ENCODE measurements at regions not wholly inside any gene's neighbourhood (a gene's known extent, or its start where the extent isn't known, plus 50 kb on each side); places are given as distances from the start of the nearest gene placed in this dataset.

DNA sequence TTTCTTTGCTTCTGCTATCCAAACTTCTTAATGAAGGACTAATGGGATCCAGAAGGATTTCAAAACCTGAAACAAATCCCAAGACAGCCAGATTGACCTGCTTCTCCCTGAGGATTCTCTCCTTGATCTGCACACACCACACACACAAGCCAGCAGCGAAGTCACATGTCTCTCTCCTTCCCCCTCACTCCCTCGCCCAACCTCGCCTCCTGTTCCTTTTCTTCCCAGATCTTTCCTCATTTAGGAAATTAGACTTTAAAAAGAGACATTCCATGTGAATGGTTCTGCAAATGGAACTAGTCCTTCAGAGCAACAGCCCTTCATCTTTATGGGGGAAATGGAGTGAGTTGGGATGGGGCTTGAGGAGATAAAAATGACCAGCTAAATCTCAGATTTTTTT lies 639.1 kb upstream of the SETBP1 start:
- Histone ChIP-seq H3K4me3 (replicated peaks; ENCODE audit: insufficient read depth, low read length) (no peak overlapping the region), H3K27me3 (ENCODE audit: insufficient read depth, poor library complexity, severe bottlenecking) (no peaks in the 10 kb centered on the region), H3K27ac (replicated peaks) (no peak overlapping the region)
- DNase-seq (ENCODE audit: low read depth in 1 of 2, low spot score in 1 of 2): no peak
- TF ChIP-seq GABPA (IDR thresholded peaks at IDR 0.05; ENCODE audit: low read depth): no peak
- TF ChIP-seq, protein P1, sequence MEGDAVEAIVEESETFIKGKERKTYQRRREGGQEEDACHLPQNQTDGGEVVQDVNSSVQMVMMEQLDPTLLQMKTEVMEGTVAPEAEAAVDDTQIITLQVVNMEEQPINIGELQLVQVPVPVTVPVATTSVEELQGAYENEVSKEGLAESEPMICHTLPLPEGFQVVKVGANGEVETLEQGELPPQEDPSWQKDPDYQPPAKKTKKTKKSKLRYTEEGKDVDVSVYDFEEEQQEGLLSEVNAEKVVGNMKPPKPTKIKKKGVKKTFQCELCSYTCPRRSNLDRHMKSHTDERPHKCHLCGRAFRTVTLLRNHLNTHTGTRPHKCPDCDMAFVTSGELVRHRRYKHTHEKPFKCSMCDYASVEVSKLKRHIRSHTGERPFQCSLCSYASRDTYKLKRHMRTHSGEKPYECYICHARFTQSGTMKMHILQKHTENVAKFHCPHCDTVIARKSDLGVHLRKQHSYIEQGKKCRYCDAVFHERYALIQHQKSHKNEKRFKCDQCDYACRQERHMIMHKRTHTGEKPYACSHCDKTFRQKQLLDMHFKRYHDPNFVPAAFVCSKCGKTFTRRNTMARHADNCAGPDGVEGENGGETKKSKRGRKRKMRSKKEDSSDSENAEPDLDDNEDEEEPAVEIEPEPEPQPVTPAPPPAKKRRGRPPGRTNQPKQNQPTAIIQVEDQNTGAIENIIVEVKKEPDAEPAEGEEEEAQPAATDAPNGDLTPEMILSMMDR (IDR thresholded peaks at IDR 0.05; ENCODE audit: insufficient read depth, low read length): no peak
- TF ChIP-seq POLR2AphosphoS5 (IDR thresholded peaks at IDR 0.05; ENCODE audit: low read depth): no peak
- TF ChIP-seq REST (IDR thresholded peaks at IDR 0.05; ENCODE audit: insufficient replicate concordance, low read depth): no peak
- TF ChIP-seq SPI1 (IDR thresholded peaks at IDR 0.05; ENCODE audit: borderline replicate concordance, low read depth): no peak

DNA sequence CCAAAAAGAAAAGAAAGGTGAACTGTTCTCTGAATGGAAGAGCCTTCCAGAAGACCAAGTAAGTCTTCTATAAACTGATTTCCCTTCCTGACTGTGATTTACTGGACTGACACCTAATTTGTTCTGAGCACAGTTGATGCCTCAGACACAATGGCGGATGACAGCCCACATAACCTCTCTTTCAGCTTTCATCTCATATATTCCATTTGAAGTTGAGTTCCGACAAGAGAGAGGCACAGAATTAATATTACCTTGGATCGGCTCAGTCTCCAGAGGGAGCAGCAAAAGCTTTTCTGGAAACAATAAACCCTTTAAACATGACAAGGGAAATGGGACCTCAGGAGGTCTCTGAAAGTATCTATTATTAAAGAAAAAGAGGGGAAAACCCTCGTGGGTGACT lies 638.7 kb upstream of the SETBP1 start:
- no peaks in the 10 kb centered on the region for H3K27me3 ChIP-seq (ENCODE audit: insufficient read depth, poor library complexity, severe bottlenecking)
- no peak overlapping the region for H3K27ac ChIP-seq (replicated peaks)
- no peak overlapping the region for H3K4me3 ChIP-seq (replicated peaks; ENCODE audit: insufficient read depth, low read length)
- TF ChIP-seq SPI1 (IDR thresholded peaks at IDR 0.05; ENCODE audit: borderline replicate concordance, low read depth) (no peak), REST (IDR thresholded peaks at IDR 0.05; ENCODE audit: insufficient replicate concordance, low read depth) (no peak)
- DNase-seq (ENCODE audit: low read depth in 1 of 2, low spot score in 1 of 2): no peak

- Histone ChIP-seq H3K4me3 (replicated peaks; ENCODE audit: insufficient read depth, low read length) (no peak overlapping the region), H3K27me3 (ENCODE audit: insufficient read depth, poor library complexity, severe bottlenecking) (no peaks in the 10 kb centered on the region), H3K27ac (replicated peaks) (no peak overlapping the region)
- TF ChIP-seq POLR2AphosphoS5 (IDR thresholded peaks at IDR 0.05; ENCODE audit: low read depth) (no peak), REST (IDR thresholded peaks at IDR 0.05; ENCODE audit: insufficient replicate concordance, low read depth) (no peak), SPI1 (IDR thresholded peaks at IDR 0.05; ENCODE audit: borderline replicate concordance, low read depth) (no peak), GABPA (IDR thresholded peaks at IDR 0.05; ENCODE audit: low read depth) (no peak)
- TF ChIP-seq, protein P1 (IDR thresholded peaks at IDR 0.05; ENCODE audit: insufficient read depth, low read length): no peak
- no peak for DNase-seq (ENCODE audit: low read depth in 1 of 2, low spot score in 1 of 2)
Measured at GRCh38 chr18:44046376-44046975, 634.2 kb upstream of the SETBP1 start.

Measured in HL-60 (cell line).